ENCODE measurements at regions not wholly inside any gene's neighbourhood (a gene's known extent, or its start where the extent isn't known, plus 50 kb on each side); places are given as distances from the start of the nearest gene placed in this dataset.

DNA sequence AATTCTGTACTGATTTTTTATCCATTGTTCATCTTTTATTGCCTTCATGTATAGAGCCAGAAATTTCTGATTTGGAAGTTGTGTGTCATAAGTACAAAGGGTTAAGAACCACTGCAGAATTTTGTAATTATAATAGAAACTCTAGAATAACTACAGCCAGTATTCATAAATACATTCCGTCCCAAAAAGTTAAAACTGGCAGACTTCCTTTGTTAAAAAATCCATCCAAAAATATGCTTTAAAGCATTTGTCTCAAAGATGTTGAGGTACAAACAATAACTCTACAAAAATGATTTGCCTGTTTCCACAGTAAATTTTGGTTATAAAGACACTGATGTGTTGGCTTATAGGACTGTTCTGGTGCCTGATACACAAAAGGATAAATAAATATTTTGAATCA lies 436.6 kb downstream of the DTWD2 start:
- no peak overlapping the region for H3K4me3 ChIP-seq (replicated peaks; ENCODE audit: low read depth, low read length)
- DNase-seq (ENCODE audit: extremely low read depth, insufficient read length), result no peak
- no peak for TF ChIP-seq CTCF (IDR thresholded peaks at IDR 0.05; ENCODE audit: insufficient read depth, low read length, poor library complexity, severe bottlenecking)
- no peaks in the 10 kb centered on the region for H3K27me3 ChIP-seq (replicated peaks; ENCODE audit: control insufficient read depth, insufficient read depth, low read length)
- H3K36me3 ChIP-seq (ENCODE audit: control insufficient read depth, insufficient read depth, low read length), result no peaks in the 10 kb centered on the region

DNA sequence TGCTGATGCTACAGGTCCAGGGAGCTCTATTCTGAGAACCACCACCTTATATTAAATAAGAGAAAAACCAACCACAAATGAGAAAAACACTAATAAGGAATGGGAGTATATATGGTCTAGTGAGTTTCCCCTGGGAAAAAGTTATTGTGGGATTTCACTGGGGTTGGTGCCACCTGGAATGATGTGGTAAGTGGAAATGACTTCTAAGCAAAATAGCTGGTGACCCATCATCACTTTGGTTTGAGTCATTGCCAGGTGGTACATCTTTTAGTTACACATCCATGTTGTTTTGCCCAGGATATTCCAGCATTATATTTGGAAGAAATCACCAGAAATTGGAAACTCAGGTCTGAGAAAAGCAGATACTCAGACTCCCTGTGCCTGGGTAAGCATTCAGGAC lies 437.3 kb downstream of the DTWD2 start:
- Histone ChIP-seq H3K27me3 (replicated peaks; ENCODE audit: control insufficient read depth, insufficient read depth, low read length) (no peaks in the 10 kb centered on the region), H3K36me3 (ENCODE audit: control insufficient read depth, insufficient read depth, low read length) (no peaks in the 10 kb centered on the region), H3K4me3 (replicated peaks; ENCODE audit: low read depth, low read length) (no peak overlapping the region)
- DNase-seq (ENCODE audit: extremely low read depth, insufficient read length), result no peak
- TF ChIP-seq CTCF (IDR thresholded peaks at IDR 0.05; ENCODE audit: insufficient read depth, low read length, poor library complexity, severe bottlenecking), result no peak

DNA sequence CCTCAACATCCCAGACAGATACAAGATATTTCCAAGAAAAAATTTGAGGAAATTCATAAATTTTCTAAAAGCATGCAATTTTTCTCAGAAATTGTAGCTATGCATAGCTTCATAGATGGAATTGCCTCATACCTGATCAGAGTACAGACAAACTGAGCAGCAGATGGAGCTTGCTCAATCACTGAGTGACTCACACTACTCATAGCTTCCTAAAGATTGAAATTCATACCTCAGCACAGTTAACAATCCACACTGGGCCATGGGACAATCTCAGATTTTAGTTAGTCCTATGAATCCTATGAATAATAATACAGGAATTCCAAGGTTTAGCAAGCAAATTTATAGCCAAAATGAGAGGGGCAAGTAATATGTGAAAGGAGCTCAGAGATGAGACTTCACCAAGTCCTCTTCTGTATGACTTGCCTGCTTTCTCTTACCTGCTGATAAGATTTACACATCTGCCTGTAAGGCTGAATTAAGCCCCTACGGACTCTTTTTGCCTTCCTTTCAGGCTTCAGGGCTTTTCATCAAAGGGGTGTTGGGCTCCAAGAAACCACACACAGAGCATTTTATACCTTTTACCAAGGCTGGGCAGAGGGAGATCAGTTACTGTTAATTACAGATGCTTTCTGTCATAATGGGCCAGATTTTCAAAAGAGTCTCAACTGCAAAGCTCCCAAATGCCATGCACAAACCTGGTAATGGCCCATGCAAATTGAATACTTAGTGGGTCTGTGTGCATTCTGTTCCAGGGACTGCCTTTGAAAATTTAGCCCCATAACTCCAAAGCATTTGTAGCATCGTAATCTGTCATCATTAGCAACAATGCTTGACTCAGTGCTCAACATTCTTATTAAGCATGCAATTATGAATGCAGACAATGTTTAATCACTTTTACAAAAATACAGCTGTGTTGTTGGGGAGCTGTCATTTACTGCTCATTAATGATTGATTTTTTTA lies 439.3 kb downstream of the DTWD2 start:
- Histone ChIP-seq H3K36me3 (ENCODE audit: control insufficient read depth, insufficient read depth, low read length) (no peaks in the 10 kb centered on the region), H3K4me3 (replicated peaks; ENCODE audit: low read depth, low read length) (no peak overlapping the region), H3K27me3 (replicated peaks; ENCODE audit: control insufficient read depth, insufficient read depth, low read length) (no peaks in the 10 kb centered on the region)
- no peak for TF ChIP-seq CTCF (IDR thresholded peaks at IDR 0.05; ENCODE audit: insufficient read depth, low read length, poor library complexity, severe bottlenecking)
- no peak for DNase-seq (ENCODE audit: extremely low read depth, insufficient read length)

GRCh38 chr5:118545470-118545869 lies 442.9 kb downstream of the DTWD2 start:
- no peak for TF ChIP-seq CTCF (IDR thresholded peaks at IDR 0.05; ENCODE audit: insufficient read depth, low read length, poor library complexity, severe bottlenecking)
- no peaks in the 10 kb centered on the region for H3K36me3 ChIP-seq (ENCODE audit: control insufficient read depth, insufficient read depth, low read length)
- no peak overlapping the region for H3K4me3 ChIP-seq (replicated peaks; ENCODE audit: low read depth, low read length)
- no peak for DNase-seq (ENCODE audit: extremely low read depth, insufficient read length)
- H3K27me3 ChIP-seq (replicated peaks; ENCODE audit: control insufficient read depth, insufficient read depth, low read length), result no peaks in the 10 kb centered on the region

DNA sequence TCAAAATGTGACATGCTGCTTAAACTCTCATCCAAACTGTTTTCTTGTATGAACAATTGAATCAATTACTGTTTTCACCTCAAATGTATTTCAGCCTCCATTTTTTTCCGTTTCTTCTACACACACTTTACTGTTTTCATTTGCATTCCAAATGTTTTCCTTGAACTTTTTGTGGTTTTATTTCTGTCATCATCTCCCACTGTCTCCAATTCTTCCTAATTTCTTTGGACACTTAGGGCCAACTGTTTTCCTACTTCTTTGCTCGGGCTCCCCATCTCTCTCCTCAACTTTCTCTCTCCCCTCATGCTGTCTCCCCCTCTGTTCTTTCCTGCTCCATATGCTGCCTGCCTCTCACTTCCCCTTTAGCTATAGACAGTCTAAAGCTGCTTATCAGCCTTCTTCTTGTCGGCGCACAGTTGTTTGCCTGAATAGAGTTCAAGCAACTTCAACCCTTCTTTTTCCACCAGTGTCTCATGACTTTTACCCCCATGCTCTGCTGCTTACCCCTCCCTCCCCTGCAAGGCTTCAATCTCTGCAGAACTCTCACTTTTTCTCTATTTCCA lies 443.4 kb downstream of the DTWD2 start:
- Histone ChIP-seq H3K27me3 (replicated peaks; ENCODE audit: control insufficient read depth, insufficient read depth, low read length) (no peaks in the 10 kb centered on the region), H3K36me3 (ENCODE audit: control insufficient read depth, insufficient read depth, low read length) (no peaks in the 10 kb centered on the region), H3K4me3 (replicated peaks; ENCODE audit: low read depth, low read length) (no peak overlapping the region)
- DNase-seq (ENCODE audit: extremely low read depth, insufficient read length), result no peak
- no peak for TF ChIP-seq CTCF (IDR thresholded peaks at IDR 0.05; ENCODE audit: insufficient read depth, low read length, poor library complexity, severe bottlenecking)

Data from GM06990 (cell line).